ENCODE measurements at regions not wholly inside any gene's neighbourhood (a gene's known extent, or its start where the extent isn't known, plus 50 kb on each side); places are given as distances from the start of the nearest gene placed in this dataset.
"Not testable (repeated sequence)": the region's sequence is repeated elsewhere in the genome, so short reads cannot be mapped to it uniquely, and the experiment has no call there.

DNA sequence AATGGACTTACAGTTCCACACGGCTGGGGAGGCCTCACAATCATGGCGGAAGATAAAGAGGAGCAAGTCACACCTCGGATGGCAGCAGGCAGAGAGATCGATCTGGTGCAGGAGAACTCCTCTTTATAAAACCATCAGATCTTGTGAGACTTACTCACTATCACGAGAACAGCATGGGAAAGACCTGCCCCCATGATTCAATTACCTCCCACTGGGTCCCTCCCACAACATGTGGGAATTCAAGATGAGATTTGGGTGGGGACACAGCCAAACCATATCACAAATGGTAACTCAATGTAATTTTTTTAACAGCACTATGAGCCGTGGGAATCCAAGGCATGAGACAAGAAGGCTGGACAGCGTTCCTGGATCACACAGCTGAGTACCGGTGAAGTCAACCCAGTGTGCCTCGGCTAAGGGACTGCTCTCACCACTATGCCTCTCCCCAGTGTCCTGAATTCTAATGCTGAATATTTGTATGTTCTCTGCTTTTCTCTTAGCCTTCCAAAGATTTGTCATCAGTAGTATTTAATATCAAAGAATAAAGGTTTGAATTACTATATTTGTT lies 84.3 kb downstream of the IRS2 start:
- DNase-seq: not testable (repeated sequence)

DNA sequence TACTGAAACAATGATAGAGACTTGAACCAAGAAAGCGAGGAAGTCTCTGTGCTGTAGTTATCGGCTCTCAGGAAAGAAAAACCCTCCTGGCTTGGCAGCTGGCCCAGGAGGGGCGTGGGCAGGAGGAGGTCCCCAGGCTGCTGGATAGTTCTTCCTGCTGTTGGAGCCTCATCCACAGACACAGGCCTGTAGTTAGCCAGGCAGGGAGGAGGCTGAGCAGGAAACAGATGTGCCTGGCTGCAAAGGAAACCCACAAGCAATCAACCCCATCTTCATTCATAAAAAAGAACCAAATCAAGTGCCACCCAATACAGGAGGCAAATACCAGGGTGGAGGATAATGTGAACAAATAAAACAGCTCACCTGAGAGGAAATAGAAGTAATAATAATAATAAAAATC lies 86.2 kb downstream of the IRS2 start:
- peak; percentile 70 to 72 for DNase-seq

DNA sequence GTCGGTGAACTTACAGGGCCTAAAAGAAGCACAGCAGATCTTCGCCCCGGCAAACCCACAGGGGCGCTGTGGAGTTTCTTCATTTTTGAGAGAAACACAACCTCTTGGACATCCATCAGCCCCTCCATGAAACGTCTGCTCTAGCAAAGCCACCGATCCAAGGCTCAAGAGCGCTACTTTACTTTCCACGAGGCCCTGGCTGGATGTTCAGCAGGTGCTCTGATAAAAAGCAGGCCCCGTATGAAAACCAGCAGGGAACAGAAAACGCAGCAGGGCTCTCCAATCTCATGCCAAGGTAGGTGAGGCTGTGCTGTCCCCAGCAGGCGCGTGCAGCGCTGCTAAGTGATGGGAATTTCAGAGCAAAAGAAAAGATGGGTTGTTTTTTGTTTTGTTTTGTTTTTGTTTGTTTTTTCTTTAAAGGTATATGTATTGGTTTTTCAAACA lies 86.7 kb downstream of the IRS2 start:
- no peak for DNase-seq

DNA sequence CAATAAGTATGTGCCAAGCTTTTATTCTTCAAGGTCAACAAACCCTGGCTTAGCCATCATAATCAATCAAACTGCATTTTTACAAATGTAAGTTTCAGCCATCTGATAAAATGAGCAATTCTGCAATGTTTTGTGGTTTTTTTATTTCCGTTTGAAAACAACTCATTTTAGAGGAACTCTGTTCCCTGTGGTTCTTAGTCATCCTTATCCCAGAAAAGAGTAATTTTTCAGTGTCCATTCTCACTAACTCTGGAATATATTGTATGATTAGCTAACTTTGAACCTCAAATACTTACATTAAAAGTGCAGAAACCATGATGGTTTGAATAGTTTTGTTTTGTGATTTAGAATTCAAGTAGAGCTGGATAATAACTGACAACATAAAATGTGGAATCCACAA lies 87.6 kb downstream of the IRS2 start:
- DNase-seq: peak; percentile 40 to 68

DNA sequence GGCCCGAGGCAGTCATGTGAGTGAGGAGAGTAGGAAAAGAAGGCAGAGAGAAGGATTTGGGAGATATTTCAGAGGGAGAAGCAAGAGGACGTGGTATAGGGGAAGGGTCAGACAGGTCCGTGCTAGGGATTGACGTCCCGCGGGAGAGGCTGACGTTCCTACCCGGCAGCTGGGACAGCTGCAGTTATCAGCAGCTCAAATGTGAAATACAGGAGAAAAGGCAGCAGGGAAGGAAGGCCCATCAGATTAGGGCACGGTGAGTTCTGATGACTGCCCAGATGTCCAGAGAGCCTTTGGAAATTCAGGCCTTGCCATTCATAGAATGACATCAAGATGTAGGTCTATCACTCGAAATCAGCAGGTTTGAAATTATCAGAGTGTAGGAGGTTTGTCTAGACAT lies 88.4 kb downstream of the IRS2 start:
- no peak for DNase-seq

DNA sequence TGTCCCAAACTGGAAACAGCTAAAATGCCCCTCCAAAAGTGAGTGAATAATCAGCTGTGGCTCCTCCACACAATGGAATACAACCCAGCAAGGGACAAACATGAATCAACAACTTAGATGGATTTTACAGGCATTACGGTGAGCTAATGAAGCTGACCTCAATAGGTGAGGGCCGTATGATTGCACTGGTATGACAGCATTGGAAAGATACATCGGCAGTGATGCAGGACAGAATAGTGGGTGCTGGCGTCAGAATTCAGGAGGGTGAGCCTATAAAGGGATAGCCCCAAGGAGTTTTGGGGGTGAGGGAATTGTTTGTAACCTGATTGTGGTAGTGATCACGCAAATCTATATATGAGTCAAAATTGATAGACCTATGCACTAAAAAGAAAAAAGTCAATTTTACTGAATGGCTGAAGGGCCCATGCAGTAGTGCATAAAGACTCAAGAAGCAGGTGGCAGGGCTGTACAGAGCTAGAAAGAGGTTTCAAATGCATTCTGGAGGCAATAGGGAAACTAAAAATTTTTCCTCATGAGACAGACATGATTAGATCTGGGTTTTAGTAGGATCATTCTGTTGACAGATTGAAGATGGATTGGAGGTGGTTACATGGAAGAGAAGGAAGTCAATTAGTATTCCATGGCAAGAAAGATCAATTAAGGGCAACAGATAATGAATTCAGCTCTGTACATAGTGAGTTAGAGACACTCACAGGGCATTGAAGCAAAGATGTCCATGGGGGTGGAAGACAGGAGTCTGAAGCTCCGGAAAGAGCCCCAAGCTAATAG lies 90.8 kb downstream of the IRS2 start:
- DNase-seq: no peak

DNA sequence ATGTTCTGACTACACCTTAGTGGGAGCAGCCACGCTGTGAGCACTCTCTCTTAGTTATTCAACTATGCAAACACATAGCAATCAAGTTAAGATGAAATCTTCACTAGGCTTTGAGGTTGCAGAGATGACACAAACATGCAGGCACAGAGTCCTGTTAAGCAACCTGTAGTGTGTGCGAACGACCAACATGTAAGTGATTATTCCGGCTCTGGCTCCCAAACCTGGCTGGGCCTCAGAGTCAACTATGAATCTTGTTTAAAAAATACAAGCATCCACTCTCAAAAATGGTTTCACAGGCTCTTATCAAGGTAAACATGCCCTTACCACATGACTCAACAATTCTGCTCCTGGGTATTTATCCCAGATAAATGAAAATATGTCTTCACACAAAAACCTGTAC lies 91.4 kb downstream of the IRS2 start:
- no peak for DNase-seq

DNA sequence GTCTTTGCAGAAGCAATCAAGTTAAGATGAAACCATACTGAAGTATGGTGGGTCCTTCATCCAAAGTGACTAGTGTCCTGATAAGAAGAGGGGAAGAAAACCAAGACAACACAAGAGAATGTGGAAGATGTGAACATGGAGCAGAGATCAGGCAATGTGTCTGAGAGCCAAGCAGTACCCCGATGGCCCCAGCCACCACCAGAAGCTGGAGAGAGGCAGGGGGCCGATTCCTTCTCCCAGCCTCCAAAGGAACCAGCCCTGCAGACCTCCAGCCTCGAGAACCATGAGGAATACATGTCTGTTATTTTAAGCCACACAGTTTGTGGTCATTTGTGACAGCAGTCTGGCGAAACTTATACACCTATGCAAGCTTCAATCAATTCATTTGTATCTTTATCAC lies 93.2 kb downstream of the IRS2 start:
- no peak for DNase-seq

DNA sequence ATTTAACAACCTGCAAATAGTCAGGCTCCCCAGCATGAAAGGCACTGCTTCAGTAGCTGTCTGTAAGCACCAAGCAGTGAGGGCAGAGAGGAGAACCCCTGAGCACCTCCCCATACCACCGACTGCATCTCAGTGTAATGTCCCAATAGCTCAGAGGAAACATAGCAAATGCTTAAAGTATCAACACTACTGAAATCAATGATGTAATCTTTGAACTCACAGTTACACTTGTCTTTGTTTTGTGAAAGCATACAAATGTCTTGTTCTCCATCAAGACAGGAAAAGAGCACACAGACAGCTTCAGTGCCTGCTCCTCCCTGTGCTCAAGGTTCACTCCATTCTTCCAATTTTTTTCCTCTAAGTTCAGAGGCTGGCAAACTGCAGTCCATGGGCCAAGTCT lies 94.7 kb downstream of the IRS2 start:
- DNase-seq: no peak

DNA sequence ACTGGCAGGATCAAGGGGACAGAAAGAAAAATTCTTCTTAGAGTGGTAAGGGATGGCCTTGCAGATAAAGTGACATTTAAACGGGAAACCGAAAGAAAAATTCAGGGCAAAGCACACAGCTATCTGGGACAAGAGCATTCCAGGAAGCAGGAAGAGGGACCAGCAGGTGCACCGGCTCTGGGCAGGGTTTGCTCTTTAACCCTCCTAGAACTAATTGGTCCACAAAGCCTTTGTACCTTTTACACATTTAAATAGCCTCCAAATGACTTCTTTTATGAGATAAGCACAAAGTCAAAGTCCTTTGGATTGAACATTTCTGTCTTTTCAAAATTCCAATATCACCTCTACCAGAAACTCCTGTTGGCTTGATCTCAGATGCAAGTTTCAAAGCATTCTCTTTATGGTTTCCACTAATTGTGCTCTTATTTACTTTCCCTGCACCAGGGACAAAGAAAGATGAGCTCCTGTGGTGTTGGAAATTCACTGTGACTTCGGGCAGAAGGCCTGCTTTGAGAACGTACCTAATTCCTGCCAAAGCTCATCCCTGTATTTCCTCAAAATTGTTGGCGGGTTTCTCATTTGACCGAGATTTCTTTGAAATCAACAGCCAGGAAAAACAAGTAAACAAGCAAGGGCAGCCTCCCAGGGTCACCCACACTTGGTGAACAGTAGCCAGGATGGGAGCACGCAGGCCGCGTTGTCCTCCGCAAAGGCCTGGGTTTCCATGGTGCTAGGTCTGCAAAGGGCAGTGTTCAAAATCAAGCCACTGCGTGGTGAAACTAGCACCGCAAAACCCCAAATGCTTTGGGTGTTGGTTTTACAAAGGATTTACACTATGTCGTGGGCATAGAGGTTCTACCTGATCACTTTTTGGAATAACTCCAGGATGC lies 98.6 kb downstream of the IRS2 start:
- DNase-seq: no peak

DNA sequence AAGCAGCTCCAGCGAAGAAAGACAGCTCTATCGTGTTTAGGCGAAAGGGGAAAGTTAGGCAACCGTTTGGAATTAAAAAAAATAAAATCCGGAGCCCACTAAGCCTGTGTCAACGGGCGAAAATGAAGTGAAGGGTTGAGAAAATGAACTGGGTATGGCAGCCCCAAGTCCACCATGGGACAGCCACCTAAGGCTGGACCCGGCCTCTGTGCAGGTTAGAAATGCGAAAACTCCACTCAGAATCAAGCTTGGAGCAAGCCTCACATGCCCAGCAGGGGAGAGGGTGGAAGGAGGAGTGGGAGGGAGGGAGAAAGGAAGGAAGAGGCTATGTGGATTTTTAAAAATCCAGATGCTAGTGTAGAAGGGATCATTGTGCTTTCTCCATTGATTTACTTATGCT lies 101.2 kb downstream of the IRS2 start:
- DNase-seq: no peak

DNA sequence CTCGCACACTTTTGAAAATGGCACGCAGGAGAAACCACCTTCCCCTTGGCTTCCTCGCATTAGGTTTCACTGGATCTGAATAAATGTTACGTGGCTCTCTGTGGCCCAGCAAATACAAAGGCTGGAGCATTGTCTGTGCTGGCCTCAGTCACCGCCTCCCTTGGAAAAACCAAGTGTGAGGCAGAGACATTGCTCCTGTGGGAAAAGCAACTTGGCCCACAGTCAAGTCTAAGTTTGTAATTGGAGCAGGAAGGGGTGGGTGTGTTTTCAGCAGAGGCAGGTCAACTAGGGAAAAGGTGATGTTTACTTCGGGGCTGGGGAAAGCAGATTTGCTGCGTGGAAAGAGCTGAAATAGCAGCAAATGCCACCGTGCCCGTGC lies 101.6 kb downstream of the IRS2 start:
- DNase-seq: no peak

DNA sequence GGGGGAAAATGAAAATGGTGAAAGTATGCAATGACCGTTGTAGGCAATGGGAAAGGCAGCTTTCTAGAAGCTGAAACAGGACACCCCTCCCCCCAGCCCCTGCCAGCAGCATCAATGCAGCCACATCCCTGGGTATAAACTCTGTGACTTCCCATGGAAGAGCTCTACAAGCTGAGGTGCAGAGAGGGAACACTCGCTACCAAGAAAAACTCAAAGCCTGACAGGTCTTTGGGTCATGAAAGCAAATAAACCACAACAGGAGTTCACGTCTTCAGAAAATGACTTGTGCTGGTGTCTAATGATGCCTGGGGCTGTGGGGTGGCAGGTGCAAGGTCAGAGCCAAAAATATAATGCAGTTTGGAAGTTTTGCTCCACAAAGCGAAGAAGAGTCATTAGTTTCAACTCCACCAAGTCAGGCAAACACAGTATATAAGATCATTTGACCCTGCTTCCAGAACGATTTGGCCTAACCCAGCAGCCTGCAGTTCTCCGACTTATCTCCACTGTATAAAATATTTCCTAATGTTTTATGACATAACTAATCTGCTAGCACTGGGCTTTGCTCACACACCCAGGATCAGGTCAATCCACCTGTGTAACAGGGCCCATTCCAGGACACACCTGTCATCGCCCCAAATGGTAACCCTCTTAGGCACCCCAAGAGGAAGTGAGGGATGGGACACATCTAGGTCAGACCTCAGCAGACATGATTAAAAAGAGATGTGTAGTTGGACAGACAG lies 102.1 kb downstream of the IRS2 start:
- DNase-seq: no peak

DNA sequence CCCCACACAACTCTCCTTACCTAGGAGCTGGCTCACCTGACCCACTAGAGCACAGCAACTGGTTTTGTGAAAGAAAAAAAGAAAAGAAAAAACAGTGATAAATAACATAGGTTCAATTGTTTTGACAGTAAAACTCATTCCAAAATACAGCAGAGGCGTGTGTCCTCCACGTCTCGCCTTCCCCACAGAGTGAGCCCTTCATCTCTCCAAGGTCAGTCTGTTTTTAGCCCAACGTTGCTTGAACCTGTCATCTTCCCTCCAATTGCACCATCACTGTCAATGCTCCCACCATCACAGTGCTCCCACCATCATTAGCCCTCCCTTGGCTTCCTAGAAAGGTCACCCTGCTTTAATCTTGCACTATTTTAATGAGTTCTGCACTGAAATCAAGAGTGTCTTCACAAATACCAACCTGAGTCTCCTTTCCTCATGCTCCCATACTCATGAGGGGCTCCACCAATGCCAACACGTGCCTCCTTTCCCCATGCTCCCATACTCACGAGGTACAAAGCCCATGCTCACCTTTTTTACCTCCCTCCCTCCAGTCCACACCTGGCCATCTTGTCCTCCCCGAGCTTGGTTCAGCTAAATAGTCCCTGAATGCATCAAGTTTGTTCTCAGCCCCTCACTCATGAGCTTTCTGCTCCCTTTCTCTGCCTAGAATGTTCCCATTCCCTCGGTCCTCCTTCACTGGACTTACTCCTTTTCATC lies 103.7 kb downstream of the IRS2 start:
- no peak for DNase-seq

DNA sequence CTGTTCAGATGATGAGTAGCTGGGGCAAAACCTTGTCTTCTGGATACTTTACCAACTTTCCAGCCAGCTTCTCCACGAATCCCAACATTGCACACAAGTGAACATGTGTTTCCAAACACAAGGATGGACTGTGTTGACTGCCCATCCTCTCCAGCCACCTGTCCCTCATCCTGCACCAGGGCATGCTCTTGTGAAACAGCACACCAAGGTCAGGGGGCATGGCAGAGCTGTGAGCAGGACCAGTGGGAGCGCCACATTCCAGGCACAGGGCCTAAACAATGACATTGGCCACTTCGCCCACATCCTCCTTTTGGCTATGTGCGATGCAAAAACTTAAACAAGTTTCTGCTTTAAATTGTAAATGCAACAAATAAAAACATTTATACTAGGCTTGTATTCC lies 105.5 kb downstream of the IRS2 start:
- DNase-seq: no peak

DNA sequence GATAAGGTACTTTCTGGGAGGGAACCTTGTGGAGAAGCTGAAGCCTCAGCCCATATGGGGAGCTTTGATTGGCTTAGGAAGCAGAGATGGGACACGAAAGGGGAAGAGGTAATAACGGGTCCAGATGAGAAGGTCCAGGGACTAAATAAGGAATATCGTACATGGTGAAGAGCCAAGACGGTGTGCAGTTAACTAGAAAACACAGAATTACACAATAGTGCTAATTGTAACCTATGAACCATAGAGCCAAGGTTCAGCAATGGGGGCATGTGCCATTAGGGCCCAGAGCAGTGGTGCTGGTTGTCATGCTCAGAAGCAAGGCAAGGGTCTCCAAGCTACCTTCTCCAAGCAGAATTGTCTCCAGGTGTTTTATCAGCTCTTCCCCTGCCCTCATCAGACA lies 106.1 kb downstream of the IRS2 start:
- no peak for DNase-seq

DNA sequence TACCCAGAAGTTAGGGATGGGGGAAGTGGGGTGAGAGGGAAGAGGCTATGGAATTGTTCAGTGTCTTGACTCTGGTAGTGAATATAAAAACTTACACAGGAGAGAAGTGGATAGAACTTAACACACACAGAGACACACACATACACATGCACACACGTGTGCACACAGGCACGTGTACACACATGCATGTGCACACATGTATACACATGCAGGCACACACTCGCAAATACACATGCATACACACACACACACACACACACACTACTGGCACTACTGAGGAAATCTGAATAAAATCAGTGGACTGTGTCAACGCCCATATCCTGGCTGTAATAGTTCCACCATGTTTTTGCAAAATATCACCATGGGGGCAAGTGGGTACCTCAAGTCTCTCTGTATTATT lies 107.9 kb downstream of the IRS2 start:
- DNase-seq: no peak

DNA sequence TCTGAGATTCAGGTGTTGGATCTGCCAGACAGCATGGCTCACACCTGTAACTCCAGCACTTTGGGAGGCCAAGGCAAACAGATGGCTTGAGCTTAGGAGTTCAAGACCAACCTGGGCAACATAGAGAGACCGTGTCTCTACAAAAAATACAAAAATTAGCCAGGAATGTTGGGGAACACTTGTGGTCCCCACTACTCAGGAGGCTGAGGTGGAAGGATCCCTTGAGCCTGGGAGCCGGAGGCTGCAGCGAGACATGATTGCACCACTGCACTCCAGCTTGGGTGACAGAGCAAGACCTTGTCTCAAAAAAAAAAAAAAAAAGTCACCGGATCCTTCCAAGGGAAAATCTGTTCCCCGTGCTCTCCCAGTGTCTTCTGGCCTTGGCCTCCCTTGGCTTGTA lies 109.2 kb downstream of the IRS2 start:
- DNase-seq: no peak

DNA sequence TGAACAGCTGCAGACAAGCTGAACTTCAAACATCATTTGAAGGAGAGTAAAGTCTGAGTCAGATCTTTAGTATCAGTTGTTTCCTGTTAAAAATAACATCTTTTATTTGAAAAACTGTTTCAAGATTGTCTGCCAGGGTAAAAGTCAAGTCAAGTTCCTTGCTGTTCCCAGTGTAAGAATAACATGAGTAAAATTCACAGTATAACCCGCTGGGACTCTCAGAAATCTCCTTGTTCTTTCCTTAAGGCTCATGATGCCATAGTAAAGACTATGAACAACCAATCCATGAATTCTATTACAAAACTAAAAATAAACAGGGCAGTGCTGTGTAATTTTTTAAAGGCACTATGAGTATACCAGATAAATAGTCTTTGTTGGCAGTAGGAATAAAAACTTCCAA lies 112.9 kb downstream of the IRS2 start:
- DNase-seq: no peak

DNA sequence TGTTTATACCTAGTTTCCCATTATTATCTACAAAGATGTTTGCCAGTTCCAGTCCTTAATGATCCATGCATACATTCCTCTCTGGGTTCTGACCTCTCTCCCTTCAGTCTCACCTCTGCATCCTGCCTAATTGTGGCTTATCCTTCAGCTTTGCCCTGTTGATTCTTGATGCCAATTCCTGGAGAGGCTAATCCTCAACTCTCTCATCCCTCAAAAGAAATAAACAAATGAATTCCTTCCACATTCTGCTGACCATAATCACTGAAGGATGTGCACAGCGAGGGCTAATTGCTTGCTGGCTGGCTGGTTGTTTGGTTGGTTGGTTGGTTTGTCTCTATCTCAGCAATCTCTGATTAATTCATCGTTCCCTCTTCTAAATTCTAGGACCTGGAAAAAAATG lies 113.8 kb downstream of the IRS2 start:
- DNase-seq: no peak

DNA sequence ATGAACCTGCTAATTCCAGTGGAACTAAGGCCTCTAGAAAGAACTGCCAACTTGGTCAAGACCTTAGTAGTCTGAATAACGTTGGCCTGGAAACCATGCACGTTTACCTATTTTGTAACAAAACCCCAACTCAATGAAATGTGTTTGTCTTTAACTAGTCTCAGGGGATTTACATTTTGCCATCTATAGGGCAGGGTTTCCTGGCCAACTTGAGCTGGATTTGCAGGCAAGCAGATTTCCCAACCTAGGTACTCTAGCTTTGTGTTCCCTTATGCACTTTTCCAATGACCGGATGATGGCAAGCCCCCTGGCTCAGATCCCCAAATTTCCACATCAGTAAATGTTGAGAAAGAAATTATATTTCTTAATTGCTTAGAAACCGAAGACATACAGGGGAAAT lies 114.5 kb downstream of the IRS2 start:
- DNase-seq: no peak

DNA sequence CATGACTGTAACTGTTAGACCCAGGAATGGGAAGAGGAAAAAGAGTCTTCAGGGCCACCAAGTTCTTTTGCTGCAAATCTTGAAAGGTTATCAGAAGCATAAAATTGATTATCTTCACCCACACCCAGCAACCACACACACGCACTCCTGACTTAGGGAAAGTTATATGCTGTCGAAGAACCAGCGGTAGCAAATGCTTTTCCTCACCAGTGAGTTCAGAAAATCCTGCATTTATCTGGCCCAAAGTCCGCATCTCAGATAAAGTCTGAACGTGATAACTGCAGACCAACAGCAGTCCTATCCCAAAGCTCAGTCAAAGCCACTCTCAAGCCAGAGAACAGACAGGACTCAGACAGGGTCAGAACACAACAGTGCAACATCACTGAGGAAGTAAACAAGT lies 115.6 kb downstream of the IRS2 start:
- DNase-seq: no peak
